Suprapubic skin (tissue), 4 donors: ENCODE measurements at regions not wholly inside any gene's neighbourhood (a gene's known extent, or its start where the extent isn't known, plus 50 kb on each side); places are given as distances from the start of the nearest gene placed in this dataset.

Source experiments
- DNase-seq, 2 donors: peaks; one replicate each; pipeline ENCODE4 v3.0.0-alpha.2; 2019; ENCODE audit warnings: low spot score in 2 of 2
- H3K27ac ChIP-seq: fragments of 200-600 bp; sonication (generic); one replicate; pipeline ENCODE4 v1.5.1; 2019
- H3K27me3 ChIP-seq: fragments of 200-600 bp; sonication (generic); one replicate; pipeline ENCODE4 v1.5.1; 2019
- H3K36me3 ChIP-seq: fragments of 200-600 bp; sonication (generic); one replicate; pipeline ENCODE4 v1.5.1; 2019
- H3K4me1 ChIP-seq: fragments of 200-600 bp; sonication (generic); one replicate; pipeline ENCODE4 v1.5.1; 2019
- H3K4me3 ChIP-seq: fragments of 200-600 bp; sonication (generic); one replicate; pipeline ENCODE4 v1.5.1; 2019; ENCODE audit warnings: mild to moderate bottlenecking
- H3K9me3 ChIP-seq: fragments of 200-600 bp; sonication (generic); one replicate; pipeline ENCODE4 v1.5.1; 2019
- CTCF ChIP-seq, 2 donors: fragments of 200-600 bp in 1 of 2; fragments of 450-650 bp in 1 of 2; sonication (generic) in 1 of 2; IDR thresholded peaks; one replicate each; pipeline ENCODE4 v1.5.1; 2016 to 2019; ENCODE audit warnings: antibody characterized with exemption in 2 of 2, mild to moderate bottlenecking in 1 of 2, moderate library complexity in 1 of 2
- EP300 ChIP-seq: sonication (generic); formaldehyde crosslinking; IDR thresholded peaks from one replicate; pipeline ENCODE4 v1.6.1; 2017; ENCODE audit warnings: antibody characterized with exemption
- POLR2A ChIP-seq, 2 donors: fragments of 450-650 bp; IDR thresholded peaks; one replicate each; pipeline ENCODE4 v1.6.1; 2017; ENCODE audit warnings: antibody characterized with exemption in 2 of 2, mild to moderate bottlenecking in 2 of 2, moderate library complexity in 2 of 2
- POLR2AphosphoS5 ChIP-seq, 3 donors: sonication (generic); formaldehyde crosslinking; IDR thresholded peaks; one replicate each; pipeline ENCODE4 v1.6.1; 2017; ENCODE audit warnings: antibody characterized with exemption in 3 of 3
- WGBS: methylation state at CpG from one replicate; pipeline ENCODE4 v1.1.5; 2018; 5-methylcytosine and 5-hydroxymethylcytosine counted together

GRCh38 chr3:147937341-147937740, 528.2 kb downstream of the ZIC1 start:
- Histone ChIP-seq H3K27me3 (no peaks in the 10 kb centered on the region), H3K27ac (no peak overlapping the region), H3K4me3 (no peak overlapping the region), H3K36me3 (no peaks in the 10 kb centered on the region), H3K4me1 (no peaks in the 10 kb centered on the region), H3K9me3 (no peaks in the 10 kb centered on the region)
- DNase-seq = no peak
- TF ChIP-seq POLR2AphosphoS5 (IDR thresholded peaks at IDR 0.05) = no peak
- no peak for TF ChIP-seq POLR2A (IDR thresholded peaks at IDR 0.05)

GRCh38 chr3:147937891-147938290, 528.7 kb downstream of the ZIC1 start:
- TF ChIP-seq CTCF (IDR thresholded peaks at IDR 0.05) = no peak
- TF ChIP-seq POLR2A (IDR thresholded peaks at IDR 0.05) = no peak
- TF ChIP-seq POLR2AphosphoS5 (IDR thresholded peaks at IDR 0.05) = no peak
- TF ChIP-seq EP300 = no peak

GRCh38 chr3:147939425-147939824, 530.3 kb downstream of the ZIC1 start:
- H3K4me1 ChIP-seq = no peaks in the 10 kb centered on the region
- no peak overlapping the region for H3K4me3 ChIP-seq
- 79% methylated on average over 2 of the region's 2 CpGs for WGBS
- no peak for DNase-seq
- H3K27me3 ChIP-seq = no peaks in the 10 kb centered on the region
- H3K9me3 ChIP-seq = no peaks in the 10 kb centered on the region
- no peak for TF ChIP-seq CTCF (IDR thresholded peaks at IDR 0.05)
- no peak for TF ChIP-seq EP300
- no peak for TF ChIP-seq POLR2AphosphoS5 (IDR thresholded peaks at IDR 0.05)
- no peak for TF ChIP-seq POLR2A (IDR thresholded peaks at IDR 0.05)
- H3K27ac ChIP-seq = no peak overlapping the region
- no peaks in the 10 kb centered on the region for H3K36me3 ChIP-seq

More at GRCh38 chr3:147937891-147938290, 528.7 kb downstream of the ZIC1 start:
- WGBS = 92% methylated on average over 2 of the region's 2 CpGs
- Histone ChIP-seq H3K36me3 (no peaks in the 10 kb centered on the region), H3K27me3 (no peaks in the 10 kb centered on the region), H3K4me1 (no peaks in the 10 kb centered on the region), H3K4me3 (no peak overlapping the region), H3K27ac (no peak overlapping the region), H3K9me3 (no peaks in the 10 kb centered on the region)
- DNase-seq = no peak

GRCh38 chr3:147939839-147940238, 530.7 kb downstream of the ZIC1 start:
- DNase-seq = no peak
- no peaks in the 10 kb centered on the region for H3K36me3 ChIP-seq
- H3K27ac ChIP-seq = no peak overlapping the region
- no peak for TF ChIP-seq POLR2A (IDR thresholded peaks at IDR 0.05)
- TF ChIP-seq POLR2AphosphoS5 (IDR thresholded peaks at IDR 0.05) = no peak
- no peak for TF ChIP-seq CTCF (IDR thresholded peaks at IDR 0.05)
- no peak for TF ChIP-seq EP300
- no peaks in the 10 kb centered on the region for H3K27me3 ChIP-seq
- WGBS = 55% methylated on average over 7 of the region's 7 CpGs
- no peak overlapping the region for H3K4me3 ChIP-seq
- no peaks in the 10 kb centered on the region for H3K9me3 ChIP-seq
- no peaks in the 10 kb centered on the region for H3K4me1 ChIP-seq

- TF ChIP-seq POLR2A (IDR thresholded peaks at IDR 0.05) = no peak
- no peak for TF ChIP-seq POLR2AphosphoS5 (IDR thresholded peaks at IDR 0.05)
- no peak for TF ChIP-seq CTCF (IDR thresholded peaks at IDR 0.05)
- TF ChIP-seq EP300 = no peak
- no peak for DNase-seq
These were observed 531.4 kb downstream of the ZIC1 start for GRCh38 chr3:147940405-147941193.

More at GRCh38 chr3:147940405-147941193, 531.4 kb downstream of the ZIC1 start:
- no peaks in the 10 kb centered on the region for H3K27me3 ChIP-seq
- H3K4me1 ChIP-seq = no peaks in the 10 kb centered on the region
- no peaks in the 10 kb centered on the region for H3K36me3 ChIP-seq
- WGBS = 81% methylated on average over 3 of the region's 3 CpGs
- H3K4me3 ChIP-seq = no peak overlapping the region
- H3K9me3 ChIP-seq = no peaks in the 10 kb centered on the region
- H3K27ac ChIP-seq = no peak overlapping the region
